ENCODE measurements at regions not wholly inside any gene's neighbourhood (a gene's known extent, or its start where the extent isn't known, plus 50 kb on each side); places are given as distances from the start of the nearest gene placed in this dataset.
"Not testable (repeated sequence)": the region's sequence is repeated elsewhere in the genome, so short reads cannot be mapped to it uniquely, and the experiment has no call there.

- DNase-seq (ENCODE audit: low spot score): no peak
Measured at GRCh38 chr6:133051240-133051639, 189.9 kb upstream of the EYA4 start.

GRCh38 chr6:133052465-133052864 lies 188.7 kb upstream of the EYA4 start:
- no peak for DNase-seq (ENCODE audit: low spot score)

GRCh38 chr6:133055441-133055966 lies 185.7 kb upstream of the EYA4 start:
- no peak for DNase-seq (ENCODE audit: low spot score)

- DNase-seq (ENCODE audit: low spot score): no peak
Measured at GRCh38 chr6:133057352-133057751, 183.8 kb upstream of the EYA4 start.

- DNase-seq (ENCODE audit: low spot score): no peak
Measured at GRCh38 chr6:133062077-133062476, 179.1 kb upstream of the EYA4 start.

GRCh38 chr6:133062696-133063306 lies 178.4 kb upstream of the EYA4 start:
- no peak for DNase-seq (ENCODE audit: low spot score)

GRCh38 chr6:133067960-133068359 lies 173.2 kb upstream of the EYA4 start:
- DNase-seq (ENCODE audit: low spot score): no peak

- no peak for DNase-seq (ENCODE audit: low spot score)
Measured at GRCh38 chr6:133070410-133071043, 170.6 kb upstream of the EYA4 start.

GRCh38 chr6:133079901-133080300 lies 161.3 kb upstream of the EYA4 start:
- no peak for DNase-seq (ENCODE audit: low spot score)

GRCh38 chr6:133083248-133083967 lies 157.7 kb upstream of the EYA4 start:
- no peak for DNase-seq (ENCODE audit: low spot score)

- no peak for DNase-seq (ENCODE audit: low spot score)
Measured at GRCh38 chr6:133085471-133085870, 155.7 kb upstream of the EYA4 start.

- DNase-seq (ENCODE audit: low spot score): no peak
Measured at GRCh38 chr6:133085896-133086295, 155.3 kb upstream of the EYA4 start.

GRCh38 chr6:133088931-133089695 lies 152.0 kb upstream of the EYA4 start:
- no peak for DNase-seq (ENCODE audit: low spot score)

- DNase-seq (ENCODE audit: low spot score): no peak
Measured at GRCh38 chr6:133092199-133092598, 149.0 kb upstream of the EYA4 start.

- no peak for DNase-seq (ENCODE audit: low spot score)
Measured at GRCh38 chr6:133092771-133093170, 148.4 kb upstream of the EYA4 start.

- not testable (repeated sequence) for DNase-seq (ENCODE audit: low spot score)
Measured at GRCh38 chr6:133093211-133093610, 147.9 kb upstream of the EYA4 start.

- peak; percentile 78 for DNase-seq (ENCODE audit: low spot score)
Measured at GRCh38 chr6:133093956-133094355, 147.2 kb upstream of the EYA4 start.

- no peak for DNase-seq (ENCODE audit: low spot score)
Measured at GRCh38 chr6:133097208-133097607, 143.9 kb upstream of the EYA4 start.

GRCh38 chr6:133099573-133099972 lies 141.6 kb upstream of the EYA4 start:
- DNase-seq (ENCODE audit: low spot score): no peak

GRCh38 chr6:133100865-133101264 lies 140.3 kb upstream of the EYA4 start:
- no peak for DNase-seq (ENCODE audit: low spot score)

- DNase-seq (ENCODE audit: low spot score): no peak
Measured at GRCh38 chr6:133101790-133102189, 139.4 kb upstream of the EYA4 start.

GRCh38 chr6:133106934-133107333 lies 134.2 kb upstream of the EYA4 start:
- no peak for DNase-seq (ENCODE audit: low spot score)

All from Ammon's horn (tissue), 1 donor.